HepG2 (cell line): ENCODE measurements at regions not wholly inside any gene's neighbourhood (a gene's known extent, or its start where the extent isn't known, plus 50 kb on each side); places are given as distances from the start of the nearest gene placed in this dataset.

Experiments used
- ATAC-seq: fragments of 200-7000 bp; cut with Tn5 transposase; 3 replicates; pipeline ENCODE4 v1.9.1; 2020; ENCODE audit warnings: mild to moderate bottlenecking, moderate library complexity
- BruUV-seq: library from RNA; stranded (reverse); fragments of 400-500 nt; replicated peaks from 2 replicates; lab custom pipeline; 2021; lab: Mats Ljungman, UMichigan
- CTCF ChIA-PET: fragments of 300-600 bp; formaldehyde crosslinking; extraction: SDS; loops from one replicate; lab custom pipeline; 2021; ENCODE audit warnings: low total read pairs, inconsistent platforms, low intra/inter-chr PET ratio; lab: Yijun Ruan, JAX
- POLR2A ChIA-PET: fragments of 350-600 bp; sonication (Branson Sonifier 250); formaldehyde crosslinking; loops from one replicate; lab custom pipeline; 2020; ENCODE audit warnings: antibody characterized with exemption, inconsistent platforms; lab: Yijun Ruan, JAX
- DNase-seq: peaks from one replicate; pipeline ENCODE4 v3.0.0-alpha.2; 2015; ENCODE audit warnings: low spot score
- FAIRE-seq: peaks from 3 replicates; lab custom pipeline; 2011; peaks lifted over from hg19 to GRCh38; lab: Jason Lieb, UNC
- H2AFZ ChIP-seq: one replicate; pipeline ENCODE4 v1.6.1; 2011; ENCODE audit warnings: low read length, inconsistent platforms
- H3K27ac ChIP-seq: fragments of 300-600 bp; 3 replicates; pipeline ENCODE4 v1.8.0; 2011; ENCODE audit warnings: mixed run types, mild to moderate bottlenecking, mixed read lengths, low read length, inconsistent platforms; ENCODE audit not compliant: insufficient read depth; ENCODE audit errors: extremely low read length
- H3K27me3 ChIP-seq, 2 experiments: fragments of 200-600 bp in 1 of 2; 2 replicates in 1 of 2; 3 replicates in 1 of 2; pipeline versions ENCODE4 v1.6.0 to v1.8.0; 2011; ENCODE audit warnings: low read length in 2 of 2, mild to moderate bottlenecking in 2 of 2, moderate library complexity in 2 of 2, inconsistent platforms in 1 of 2; ENCODE audit not compliant: insufficient read depth in 2 of 2, control insufficient read depth in 1 of 2
- H3K36me3 ChIP-seq, 2 experiments: fragments of 200-600 bp in 1 of 2; replicated peaks in 1 of 2; 2 replicates in 1 of 2; 3 replicates in 1 of 2; pipeline versions ENCODE4 v1.5.1 to v1.8.0; 2011; ENCODE audit warnings: low read length in 2 of 2, inconsistent platforms in 1 of 2; ENCODE audit not compliant: insufficient read depth in 2 of 2, control insufficient read depth in 1 of 2
- H3K4me1 ChIP-seq: 2 replicates; pipeline ENCODE4 v1.5.1; 2012; ENCODE audit warnings: low read length, inconsistent platforms; ENCODE audit not compliant: insufficient read depth
- H3K4me2 ChIP-seq: 2 replicates; pipeline ENCODE4 v1.6.0; 2011; ENCODE audit warnings: low read depth, low read length, inconsistent platforms
- H3K4me3 ChIP-seq, 3 experiments: fragments of 200-600 bp in 1 of 3; sonication (generic), shearing (Covaris generic) in 1 of 3; replicated peaks in 1 of 3; 2 replicates each; pipeline ENCODE4 v1.5.1; 2011 to 2016; ENCODE audit warnings: low read length in 3 of 3, inconsistent platforms in 2 of 3, low read depth in 2 of 3, mild to moderate bottlenecking in 2 of 3, control low read depth in 1 of 3, mixed read lengths in 1 of 3; ENCODE audit not compliant: insufficient read depth in 1 of 3
- H3K79me2 ChIP-seq: one replicate; pipeline ENCODE4 v1.6.1; 2011; ENCODE audit warnings: low read length, inconsistent platforms; ENCODE audit not compliant: insufficient read depth
- H3K9ac ChIP-seq: 2 replicates; pipeline ENCODE4 v1.6.0; 2011; ENCODE audit warnings: mild to moderate bottlenecking, low read depth, low read length, inconsistent platforms; ENCODE audit not compliant: insufficient read depth
- H3K9me3 ChIP-seq: 2 replicates; pipeline ENCODE4 v1.5.1; 2012; ENCODE audit warnings: mild to moderate bottlenecking, low read length
- H4K20me1 ChIP-seq: 2 replicates; pipeline ENCODE4 v1.6.0; 2011; ENCODE audit warnings: inconsistent platforms, mild to moderate bottlenecking, low read length, moderate library complexity; ENCODE audit not compliant: insufficient read depth
- ARID3A ChIP-seq: IDR thresholded peaks from 2 replicates; pipeline ENCODE4 v1.6.1; 2012; ENCODE audit warnings: low read depth, low read length, improper control_type of control experiment
- FOXK1 ChIP-seq: sonication (generic); formaldehyde crosslinking; IDR thresholded peaks from 2 replicates; pipeline ENCODE4 v1.4.0; 2020; ENCODE audit warnings: low read depth, missing genetic modification reagents, borderline replicate concordance
- LCORL ChIP-seq, 2 experiments: fragments of 450-650 bp in 1 of 2; sonication (generic) in 1 of 2; formaldehyde crosslinking in 1 of 2; IDR thresholded peaks; 2 replicates each; pipeline versions ENCODE4 v1.5.0 to v1.6.1; 2017 to 2020; ENCODE audit warnings: antibody characterized with exemption in 1 of 2, missing genetic modification reagents in 1 of 2
- MAX ChIP-seq: IDR thresholded peaks from 2 replicates; pipeline ENCODE4 v1.6.1; 2012; ENCODE audit warnings: inconsistent platforms
- ZBTB33 ChIP-seq: sonication (generic); formaldehyde crosslinking; IDR thresholded peaks from 2 replicates; pipeline ENCODE4 v1.4.0; 2020; ENCODE audit warnings: missing genetic modification reagents
- ZFY ChIP-seq: sonication (generic); formaldehyde crosslinking; IDR thresholded peaks from 2 replicates; pipeline ENCODE4 v1.4.0; 2020; ENCODE audit warnings: missing genetic modification reagents
- ZNF124 ChIP-seq: sonication (generic); formaldehyde crosslinking; IDR thresholded peaks from 2 replicates; pipeline ENCODE4 v1.4.0; 2020; ENCODE audit warnings: missing genetic modification reagents
- ZNF329 ChIP-seq: sonication (generic); formaldehyde crosslinking; IDR thresholded peaks from 2 replicates; pipeline ENCODE4 v1.9.0; 2021; ENCODE audit warnings: low read depth, mild to moderate bottlenecking, missing genetic modification reagents
- ZNF512B ChIP-seq: sonication (generic); formaldehyde crosslinking; IDR thresholded peaks from 2 replicates; pipeline ENCODE4 v1.5.1; 2020; ENCODE audit warnings: missing genetic modification reagents, mild to moderate bottlenecking, borderline replicate concordance
- ZNF576 ChIP-seq: sonication (generic); formaldehyde crosslinking; IDR thresholded peaks from 2 replicates; pipeline ENCODE4 v1.4.0; 2020; ENCODE audit warnings: mild to moderate bottlenecking, missing genetic modification reagents
- ZNF615 ChIP-seq: sonication (generic); formaldehyde crosslinking; IDR thresholded peaks from 2 replicates; pipeline ENCODE4 v1.5.0; 2020; ENCODE audit warnings: mild to moderate bottlenecking, missing genetic modification reagents, borderline replicate concordance
- WGBS: methylation state at CpG from one replicate; pipeline ENCODE4 v1.1.6; 2017; ENCODE audit warnings: low lambda C conversion rate; 5-methylcytosine and 5-hydroxymethylcytosine counted together
- in situ Hi-C: cut with HindIII; loops from 2 replicates; pipeline ENCODE4 v1.10.0; 2017; ENCODE audit warnings: low pct_unique_long_range_greater_than_20kb; ENCODE audit not compliant: extremely low pct_ligation_motif_present
- intact Hi-C: fragments of 100-400 bp; cut with micrococcal nuclease; formaldehyde crosslinking; loops from one replicate; pipeline ENCODE4 v1.10.0; 2022; ENCODE audit not compliant: unreplicated experiment

- TF ChIP-seq ZNF576 (CRISPR knock-in tag) (no peak), ZNF124 (CRISPR knock-in tag) (no peak), ZNF615 (CRISPR knock-in tag) (no peak), LCORL (IDR thresholded peaks at IDR 0.05) (no peak), LCORL (CRISPR knock-in tag; IDR thresholded peaks at IDR 0.05) (no peak), ZNF512B (CRISPR knock-in tag) (no peak), ZFY (CRISPR knock-in tag) (no peak)
Measured at GRCh38 chr5:27612161-27612560, 573.8 kb upstream of the CDH9 start (continued).

GRCh38 chr5:27608992-27609391 lies 570.6 kb upstream of the CDH9 start:
- no TSS peak for BruUV-seq
- DNase-seq (no peak), FAIRE-seq (no peak), ATAC-seq (no peak)
- no peaks in the 10 kb centered on the region for H3K27me3 ChIP-seq
- H3K27ac ChIP-seq = no peak overlapping the region
- POLR2A ChIA-PET = no interaction called here
- CTCF ChIA-PET = no interaction called here
- no peaks in the 10 kb centered on the region for H4K20me1 ChIP-seq
- H3K36me3 ChIP-seq = no peaks in the 10 kb centered on the region
- H3K9me3 ChIP-seq = no peaks in the 10 kb centered on the region
- in situ Hi-C loops (no loop called here), intact Hi-C loops (no loop called here)
- no peak overlapping the region for H3K4me2 ChIP-seq
- H3K79me2 ChIP-seq = no peaks in the 10 kb centered on the region
- H2AFZ ChIP-seq = no peak overlapping the region
- no peak overlapping the region for H3K9ac ChIP-seq
- H3K4me1 ChIP-seq = no peaks in the 10 kb centered on the region
- WGBS = 7% methylated on average over 3 of the region's 3 CpGs
- H3K4me3 ChIP-seq = no peak overlapping the region
- TF ChIP-seq ZNF329 (CRISPR knock-in tag) = no peak
- TF ChIP-seq MAX = no peak
- TF ChIP-seq ARID3A = no peak
- no peak for TF ChIP-seq FOXK1
- TF ChIP-seq ZBTB33 = no peak
